Endometrium (tissue), 2 donors: ENCODE measurements at regions not wholly inside any gene's neighbourhood (a gene's known extent, or its start where the extent isn't known, plus 50 kb on each side); places are given as distances from the start of the nearest gene placed in this dataset.
"Not testable (repeated sequence)": the region's sequence is repeated elsewhere in the genome, so short reads cannot be mapped to it uniquely, and the experiment has no call there.

Source experiments
- FAIRE-seq: peaks from 2 replicates; lab custom pipeline; 2012; peaks lifted over from hg19 to GRCh38; lab: Jason Lieb, UNC
- donor health status: control.
- donor health status: control.

GRCh38 chr12:28689398-28690175 is 459.5 kb upstream of the FAR2 start:
- no peak for FAIRE-seq

DNA sequence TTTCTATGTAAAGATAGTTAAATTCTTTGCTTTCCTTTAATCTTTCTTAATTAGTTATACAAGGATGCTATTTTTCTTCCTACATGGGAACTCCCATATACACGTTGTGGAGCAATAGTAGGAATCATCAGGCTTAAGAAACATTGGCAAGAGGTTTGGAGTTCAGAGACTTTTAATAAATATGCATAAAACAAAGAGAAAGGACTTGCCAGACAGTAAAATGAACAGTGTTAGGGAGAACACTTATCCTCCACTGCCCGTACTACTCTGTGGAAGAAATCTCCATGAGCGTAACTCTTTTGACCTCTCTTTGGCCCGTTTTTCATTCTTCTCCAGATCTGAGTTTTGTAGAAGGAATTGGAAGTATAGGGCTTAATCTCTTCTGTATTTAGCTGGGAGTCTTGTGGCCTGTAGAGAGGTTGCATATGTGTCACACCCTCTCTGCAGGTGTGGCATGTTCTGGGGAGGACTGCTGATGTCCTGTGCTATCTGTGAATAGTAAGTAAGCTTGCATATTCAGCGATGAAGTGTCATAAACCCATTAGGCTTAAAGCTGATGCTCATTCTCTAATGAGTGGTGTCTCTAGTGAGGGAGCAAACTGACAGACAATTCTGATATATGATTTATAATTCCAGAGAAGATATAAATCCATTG is 455.4 kb upstream of the FAR2 start:
- FAIRE-seq = no peak

DNA sequence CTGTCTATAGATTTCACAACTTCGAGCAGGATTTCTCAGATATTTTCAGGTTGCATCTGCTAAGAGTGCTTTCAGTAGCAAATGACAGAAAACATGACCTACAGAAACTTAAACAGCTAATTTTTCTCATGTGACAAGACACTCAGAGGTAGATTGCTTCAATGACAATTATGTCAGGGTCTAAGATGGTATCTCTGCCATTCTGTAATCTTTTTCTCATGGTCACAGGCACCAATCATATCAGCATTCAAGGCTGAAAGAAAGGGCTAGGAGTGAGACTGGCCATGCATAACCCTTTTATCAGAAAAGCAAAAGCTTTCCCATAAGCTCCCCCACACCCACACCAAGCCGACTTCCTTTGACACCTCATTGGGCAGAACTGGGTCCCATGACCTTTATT is 450.5 kb upstream of the FAR2 start:
- no peak for FAIRE-seq

DNA sequence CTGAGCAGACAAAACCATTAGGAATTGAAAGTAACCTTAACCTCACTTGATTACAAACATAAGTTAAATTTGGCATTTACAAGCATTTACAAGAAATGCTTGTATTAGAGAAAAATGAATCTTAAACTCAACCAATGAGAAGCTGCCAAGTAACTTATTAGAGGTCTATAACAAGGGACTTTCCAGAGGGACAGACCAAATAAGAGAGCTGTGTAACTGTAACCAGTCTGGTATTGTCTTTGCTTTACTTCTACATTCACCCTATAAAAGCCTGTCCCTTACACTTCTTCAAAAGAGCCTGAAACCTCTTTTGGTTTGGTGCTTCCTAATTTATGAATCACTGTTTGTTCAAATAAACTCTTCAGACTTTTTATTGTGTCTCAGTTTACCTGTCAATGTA is 450.0 kb upstream of the FAR2 start:
- no peak for FAIRE-seq

GRCh38 chr12:28700161-28700560 is 448.9 kb upstream of the FAR2 start:
- FAIRE-seq = no peak

GRCh38 chr12:28704477-28705169 is 444.5 kb upstream of the FAR2 start:
- no peak for FAIRE-seq

DNA sequence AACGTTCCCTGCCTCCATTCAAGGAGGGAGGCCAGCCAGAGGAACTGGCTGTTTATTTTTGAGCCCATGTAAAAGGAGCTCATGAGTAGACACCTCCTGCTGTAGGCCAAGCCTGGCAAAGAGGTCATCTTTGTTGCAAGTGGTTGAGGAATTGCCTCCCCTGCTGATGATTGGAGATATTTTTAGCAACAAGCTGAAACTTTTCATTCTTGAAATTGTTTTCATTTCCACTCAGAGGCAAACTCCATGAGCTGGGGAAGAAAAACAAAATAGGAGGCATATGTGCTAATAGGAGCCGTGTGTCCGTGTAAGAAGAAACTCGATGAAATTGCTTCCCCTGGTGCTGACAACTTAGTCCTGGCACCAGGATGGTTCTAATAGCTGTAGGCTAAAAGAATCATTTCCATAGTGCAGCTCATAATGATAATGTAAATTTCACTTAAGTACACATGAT is 440.1 kb upstream of the FAR2 start:
- FAIRE-seq = no peak

DNA sequence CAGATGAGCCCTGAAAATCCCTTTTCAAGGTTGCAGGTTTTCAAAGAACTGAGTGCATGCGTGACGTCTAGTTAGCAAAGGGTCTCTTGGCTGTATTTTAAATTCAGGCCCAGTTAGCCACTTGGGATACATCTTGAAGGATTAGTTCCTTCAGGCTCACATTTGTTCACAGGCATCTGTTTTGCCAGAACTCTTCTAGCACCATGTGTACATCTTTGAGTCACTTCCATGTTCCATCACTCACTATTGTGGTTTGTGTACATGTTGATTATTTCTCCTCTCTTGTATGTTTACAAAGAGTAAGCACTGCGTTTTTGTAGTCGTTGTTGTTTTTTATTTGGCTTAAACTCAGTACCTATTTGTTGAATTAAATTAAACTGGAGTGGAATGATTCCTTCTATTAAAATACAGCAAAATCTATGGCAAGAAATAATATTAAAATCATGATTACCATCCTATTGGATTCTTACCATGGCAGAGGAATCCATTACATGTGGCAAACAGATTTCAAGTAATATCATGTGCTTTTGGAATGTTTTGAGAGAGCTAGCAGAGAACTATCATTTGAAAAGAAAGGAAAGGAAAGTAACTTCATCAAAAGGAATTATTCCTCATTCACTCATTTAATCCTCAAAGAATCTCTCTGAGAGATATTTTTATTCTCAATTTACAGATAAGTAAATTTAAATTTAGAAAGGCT is 438.9 kb upstream of the FAR2 start:
- FAIRE-seq = no peak

DNA sequence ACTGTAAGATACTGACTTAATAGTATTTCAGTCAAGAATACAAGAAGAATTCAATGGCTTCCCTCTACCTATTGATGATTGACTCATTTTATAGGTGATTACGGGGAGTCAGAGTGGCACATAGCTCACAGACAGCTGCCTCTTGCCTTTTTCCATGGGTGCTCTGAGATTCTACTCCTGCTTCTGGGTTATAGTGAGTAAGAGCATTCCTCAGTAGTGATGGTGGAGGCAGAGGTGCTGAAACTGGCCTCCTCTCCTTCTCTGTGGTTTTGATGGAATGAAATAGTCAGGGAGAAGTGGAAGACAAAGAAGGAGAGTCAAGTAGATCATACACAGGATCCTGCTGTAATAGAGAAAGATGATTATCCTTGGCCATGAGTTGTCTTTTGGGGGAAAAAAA is 438.2 kb upstream of the FAR2 start:
- FAIRE-seq = no peak

GRCh38 chr12:28711421-28711820 is 437.7 kb upstream of the FAR2 start:
- FAIRE-seq = no peak

DNA sequence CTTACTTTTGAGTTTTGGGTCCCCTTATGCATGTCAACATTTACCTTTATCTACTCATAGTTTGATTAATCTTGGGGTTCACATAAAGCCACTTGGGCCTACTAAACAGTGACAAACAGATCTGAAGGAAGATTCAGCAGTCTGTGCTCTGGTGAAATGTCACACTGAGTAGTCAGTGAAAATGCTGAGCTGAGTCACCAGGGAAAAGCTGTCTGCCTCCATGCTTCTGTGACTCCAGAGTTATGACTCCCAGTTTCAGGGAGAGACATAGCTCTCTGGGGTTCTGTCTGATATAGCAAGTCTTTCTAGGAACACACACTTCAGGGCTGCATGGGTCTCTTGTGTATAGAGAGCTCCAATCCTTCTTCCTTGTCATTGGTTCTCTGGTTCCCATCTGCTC is 406.3 kb upstream of the FAR2 start:
- FAIRE-seq = no peak

DNA sequence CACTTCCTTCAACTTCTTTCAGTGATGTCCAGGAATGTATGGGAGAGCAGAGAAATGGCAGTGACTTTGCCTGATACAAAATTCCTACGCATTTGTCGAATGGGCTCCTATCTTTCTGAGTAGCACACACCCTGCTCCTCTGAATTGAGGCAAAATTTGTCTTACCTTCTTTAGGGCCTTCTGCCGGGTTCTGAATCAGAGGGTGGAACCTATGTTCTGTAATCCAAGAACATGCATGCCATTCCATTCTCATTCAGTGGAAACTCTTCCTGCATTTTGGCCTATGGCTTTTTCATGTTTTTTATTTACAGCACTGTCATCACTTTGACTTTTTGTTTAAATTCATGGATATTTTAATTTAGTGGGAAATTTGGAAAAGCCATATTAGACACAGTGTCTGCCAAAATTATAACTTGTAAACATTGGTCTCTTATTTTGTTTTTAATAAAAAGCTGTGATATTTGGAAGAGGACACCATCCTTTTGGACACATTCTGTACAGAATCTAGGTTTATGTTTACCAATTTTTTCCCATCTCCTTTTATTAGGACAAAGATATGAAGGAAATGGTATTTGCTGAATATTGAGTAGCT is 402.2 kb upstream of the FAR2 start:
- FAIRE-seq = no peak

- peak; percentile 92 for FAIRE-seq
Observed at GRCh38 chr12:28750946-28751685, 398.0 kb upstream of the FAR2 start.

DNA sequence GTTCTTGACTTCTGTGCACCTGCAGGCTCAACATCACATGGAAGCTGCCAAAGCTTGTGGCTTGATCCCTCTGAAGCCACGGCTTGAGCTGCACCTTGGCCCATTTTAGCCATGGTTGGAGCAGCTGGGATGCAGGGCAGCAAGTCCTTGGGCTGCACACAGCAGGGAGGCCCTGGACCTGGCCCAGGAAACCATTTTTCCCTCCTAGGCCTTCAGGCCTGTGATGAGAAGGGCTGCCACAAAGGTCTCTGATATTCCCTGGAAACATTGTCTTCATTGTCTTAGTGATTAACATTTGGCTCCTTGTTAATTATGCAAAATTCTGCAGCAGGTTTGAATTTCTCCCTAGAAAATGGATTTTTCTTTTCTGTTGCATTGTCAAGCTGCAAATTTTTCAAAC is 394.1 kb upstream of the FAR2 start:
- FAIRE-seq = no peak

DNA sequence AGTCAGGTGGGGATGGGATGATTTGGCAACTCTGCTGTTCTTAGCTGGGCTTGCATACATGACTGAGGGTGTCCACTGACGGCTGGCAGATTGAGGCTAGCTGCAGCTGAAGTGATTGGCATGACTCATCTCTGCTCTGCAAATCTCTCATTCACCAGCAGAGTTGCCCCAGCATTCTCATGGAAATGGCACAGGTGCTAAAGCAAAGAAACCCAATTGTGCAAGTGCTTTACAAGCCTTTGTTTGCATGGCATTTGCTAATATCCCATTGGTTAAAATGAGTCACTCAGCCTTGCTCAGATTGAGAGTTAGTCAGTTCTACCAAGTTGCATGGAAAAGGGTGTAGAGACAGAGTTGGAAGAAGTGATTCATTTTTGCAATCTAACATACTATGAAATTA is 389.7 kb upstream of the FAR2 start:
- FAIRE-seq = no peak

DNA sequence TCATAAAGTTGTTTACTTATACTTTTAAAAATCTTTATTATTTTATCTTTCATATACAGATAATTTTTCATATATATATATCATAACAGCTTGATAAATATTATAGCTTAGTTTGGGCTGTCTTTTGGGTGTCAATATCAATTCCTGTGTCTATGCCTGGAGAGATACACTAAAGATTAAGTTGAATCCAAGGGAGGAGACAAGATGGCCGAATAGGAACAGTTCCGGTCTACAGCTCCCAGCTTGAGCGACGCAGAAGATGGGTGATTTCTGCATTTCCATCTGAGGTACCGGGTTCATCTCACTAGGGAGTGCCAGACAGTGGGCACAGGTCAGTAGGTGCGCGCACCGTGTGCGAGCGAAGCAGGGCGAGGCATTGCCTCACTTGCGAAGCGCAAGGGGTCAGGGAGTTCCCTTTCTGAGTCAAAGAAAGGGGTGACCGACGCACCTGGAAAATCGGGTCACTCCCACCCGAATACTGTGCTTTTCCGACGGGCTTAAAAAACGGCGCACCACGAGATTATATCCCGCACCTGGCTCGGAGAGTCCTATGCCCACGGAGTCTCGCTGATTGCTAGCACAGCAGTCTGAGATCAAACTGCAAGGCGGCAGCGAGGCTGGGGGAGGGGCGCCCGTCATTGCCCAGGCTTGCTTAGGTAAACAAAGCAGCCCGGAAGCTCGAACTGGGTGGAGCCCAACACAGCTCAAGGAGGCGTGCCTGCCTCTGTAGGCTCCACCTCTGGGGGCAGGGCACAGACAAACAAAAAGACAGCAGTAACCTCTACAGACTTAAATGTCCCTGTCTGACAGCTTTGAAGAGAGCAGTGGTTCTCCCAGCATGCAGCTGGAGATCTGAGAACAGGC is 388.8 kb upstream of the FAR2 start:
- not testable (repeated sequence) for FAIRE-seq

GRCh38 chr12:28761897-28762296 is 387.2 kb upstream of the FAR2 start:
- FAIRE-seq = not testable (repeated sequence)

DNA sequence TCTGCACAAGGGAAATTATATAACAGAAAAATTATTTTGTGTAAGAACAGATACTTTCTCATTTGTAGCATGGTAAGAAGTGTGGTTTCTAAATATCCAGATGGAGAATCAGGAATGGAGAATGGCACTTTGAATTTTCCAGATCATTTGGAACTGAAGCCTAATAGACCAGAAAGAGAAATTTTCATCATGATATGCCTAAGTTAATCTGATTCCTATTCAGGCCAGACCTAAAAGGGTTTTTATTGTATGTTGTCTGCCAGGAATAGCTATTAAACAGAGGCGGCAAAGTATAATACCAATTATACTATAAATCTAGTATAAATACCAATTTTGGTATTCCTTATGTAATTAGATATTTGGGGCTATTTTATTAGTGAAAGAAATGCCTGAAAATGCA is 382.7 kb upstream of the FAR2 start:
- no peak for FAIRE-seq

DNA sequence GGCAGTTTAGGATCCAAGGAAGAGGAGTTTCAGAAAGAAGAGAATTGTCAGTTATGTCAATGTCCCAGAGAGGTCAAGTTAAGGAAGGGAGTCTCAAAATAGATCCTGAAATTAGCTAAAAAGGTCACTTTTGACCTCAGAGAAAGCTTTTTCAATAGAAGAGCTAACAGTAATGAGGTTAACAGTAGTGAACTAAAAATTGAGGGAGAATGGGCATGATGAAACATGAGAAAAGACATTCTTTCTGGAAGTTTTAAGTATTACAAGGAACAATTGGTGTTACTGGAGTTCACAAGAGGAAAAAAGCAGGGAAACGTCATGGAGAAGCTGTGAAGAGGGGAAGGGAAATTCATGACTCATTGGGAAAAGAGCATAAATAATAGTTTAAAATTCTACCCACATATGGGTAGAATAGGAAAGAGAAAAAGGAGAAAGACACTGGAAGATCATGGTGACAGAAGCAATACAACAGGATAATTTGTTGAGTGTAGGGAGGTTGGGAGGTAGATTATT is 381.2 kb upstream of the FAR2 start:
- FAIRE-seq = no peak

GRCh38 chr12:28770322-28770721 is 378.8 kb upstream of the FAR2 start:
- no peak for FAIRE-seq
